Loucy (cell line): ENCODE measurements at regions not wholly inside any gene's neighbourhood (a gene's known extent, or its start where the extent isn't known, plus 50 kb on each side); places are given as distances from the start of the nearest gene placed in this dataset.

Experiments
- H2AFZ ChIP-seq: fragments of 200-600 bp; sonication (generic); 2 replicates; pipeline ENCODE4 v1.6.0; 2016; ENCODE audit warnings: antibody characterized with exemption, mild to moderate bottlenecking, low read length, moderate library complexity
- H3F3A ChIP-seq: fragments of 200-600 bp; 2 replicates; pipeline ENCODE4 v1.6.0; 2016; ENCODE audit warnings: antibody characterized with exemption, low read depth, mild to moderate bottlenecking
- H3K27me3 ChIP-seq: fragments of 200-600 bp; sonication (generic); 2 replicates; pipeline ENCODE4 v1.6.1; 2014; ENCODE audit warnings: low read length, mild to moderate bottlenecking; ENCODE audit not compliant: insufficient read depth, poor library complexity, severe bottlenecking
- H3K36me3 ChIP-seq: fragments of 200-600 bp; sonication (generic); 2 replicates; pipeline ENCODE4 v1.6.1; 2016; ENCODE audit warnings: low read length; ENCODE audit not compliant: insufficient read depth
- H3K4me1 ChIP-seq: fragments of 200-600 bp; sonication (generic); 2 replicates; pipeline ENCODE4 v1.5.1; 2014; ENCODE audit warnings: low read length, mild to moderate bottlenecking; ENCODE audit not compliant: insufficient read depth, poor library complexity, severe bottlenecking
- H3K4me2 ChIP-seq: fragments of 200-600 bp; sonication (generic); 2 replicates; pipeline ENCODE4 v1.6.0; 2014; ENCODE audit warnings: antibody characterized with exemption, low read length, low read depth, mild to moderate bottlenecking; ENCODE audit not compliant: poor library complexity, severe bottlenecking
- H3K4me3 ChIP-seq: fragments of 200-600 bp; sonication (generic); 2 replicates; pipeline ENCODE4 v1.5.1; 2014; ENCODE audit warnings: low read length, mild to moderate bottlenecking, mixed read lengths; ENCODE audit not compliant: poor library complexity, severe bottlenecking
- H3K79me2 ChIP-seq: fragments of 200-600 bp; sonication (generic); 2 replicates; pipeline ENCODE4 v1.6.1; 2014; ENCODE audit warnings: low read length; ENCODE audit not compliant: insufficient read depth
- H3K9ac ChIP-seq: fragments of 200-600 bp; sonication (generic); 2 replicates; pipeline ENCODE4 v1.6.0; 2014; ENCODE audit warnings: mild to moderate bottlenecking, low read depth, low read length, moderate library complexity; ENCODE audit not compliant: poor library complexity, severe bottlenecking
- H3K9me2 ChIP-seq: fragments of 200-600 bp; sonication (generic); replicated peaks from 2 replicates; pipeline ENCODE4 v1.6.1; 2016; ENCODE audit warnings: low read depth, low read length, mixed read lengths
- H3K9me3 ChIP-seq: fragments of 200-600 bp; sonication (generic); 2 replicates; pipeline ENCODE4 v1.6.1; 2014; ENCODE audit warnings: mild to moderate bottlenecking, antibody characterized with exemption, low read length, low read depth; ENCODE audit not compliant: insufficient read depth
- H4K20me1 ChIP-seq: fragments of 200-600 bp; sonication (generic); 2 replicates; pipeline ENCODE4 v1.6.0; 2014; ENCODE audit warnings: antibody characterized with exemption, low read length, mild to moderate bottlenecking; ENCODE audit not compliant: insufficient read depth, poor library complexity, severe bottlenecking
- EZH2phosphoT487 ChIP-seq: fragments of 200-600 bp; IDR thresholded peaks from 2 replicates; pipeline ENCODE4 v1.6.1; 2018; ENCODE audit warnings: antibody characterized with exemption, mild to moderate bottlenecking, moderate library complexity, borderline replicate concordance
- TF ChIP-seq, protein P1 (sequence below): fragments of 200-600 bp; sonication (generic); conservative IDR thresholded peaks from 2 replicates; pipeline ENCODE4 v1.5.1; 2014; ENCODE audit warnings: mild to moderate bottlenecking, antibody characterized with exemption, low read length

DNA sequence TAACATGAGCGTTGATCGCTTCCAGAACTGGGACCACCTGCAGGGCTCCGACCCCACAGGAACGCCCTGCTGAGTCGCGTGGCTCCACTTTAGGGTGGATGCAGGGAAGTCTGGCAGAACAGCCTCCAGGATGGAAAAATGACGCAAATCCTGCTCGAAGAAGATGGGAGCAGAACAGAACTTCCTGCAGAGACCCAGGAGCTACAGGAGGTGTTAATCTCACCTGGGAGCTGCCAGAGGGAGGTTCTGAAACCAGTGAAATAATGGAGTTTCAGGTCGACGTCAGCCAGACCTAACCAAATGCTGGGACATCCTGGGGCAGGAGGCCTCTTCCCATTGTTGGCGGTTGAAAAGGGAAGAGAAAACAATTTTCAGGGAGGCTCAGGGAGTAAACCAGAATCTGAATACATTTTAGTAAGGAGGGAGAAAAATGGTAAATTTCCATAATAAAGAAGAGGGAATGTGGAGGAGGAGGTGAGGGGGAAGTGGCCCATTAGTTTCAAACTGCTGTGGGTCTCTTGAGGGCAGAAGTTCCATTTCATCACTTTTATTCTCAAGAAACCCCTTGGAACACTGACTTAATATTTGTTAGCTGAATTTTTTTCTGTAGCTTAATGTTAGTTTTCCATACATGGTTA, 558.4 kb upstream of the CDH4 start:
- TF ChIP-seq, protein P1, sequence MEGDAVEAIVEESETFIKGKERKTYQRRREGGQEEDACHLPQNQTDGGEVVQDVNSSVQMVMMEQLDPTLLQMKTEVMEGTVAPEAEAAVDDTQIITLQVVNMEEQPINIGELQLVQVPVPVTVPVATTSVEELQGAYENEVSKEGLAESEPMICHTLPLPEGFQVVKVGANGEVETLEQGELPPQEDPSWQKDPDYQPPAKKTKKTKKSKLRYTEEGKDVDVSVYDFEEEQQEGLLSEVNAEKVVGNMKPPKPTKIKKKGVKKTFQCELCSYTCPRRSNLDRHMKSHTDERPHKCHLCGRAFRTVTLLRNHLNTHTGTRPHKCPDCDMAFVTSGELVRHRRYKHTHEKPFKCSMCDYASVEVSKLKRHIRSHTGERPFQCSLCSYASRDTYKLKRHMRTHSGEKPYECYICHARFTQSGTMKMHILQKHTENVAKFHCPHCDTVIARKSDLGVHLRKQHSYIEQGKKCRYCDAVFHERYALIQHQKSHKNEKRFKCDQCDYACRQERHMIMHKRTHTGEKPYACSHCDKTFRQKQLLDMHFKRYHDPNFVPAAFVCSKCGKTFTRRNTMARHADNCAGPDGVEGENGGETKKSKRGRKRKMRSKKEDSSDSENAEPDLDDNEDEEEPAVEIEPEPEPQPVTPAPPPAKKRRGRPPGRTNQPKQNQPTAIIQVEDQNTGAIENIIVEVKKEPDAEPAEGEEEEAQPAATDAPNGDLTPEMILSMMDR = no peak
- TF ChIP-seq EZH2phosphoT487 = no peak

DNA sequence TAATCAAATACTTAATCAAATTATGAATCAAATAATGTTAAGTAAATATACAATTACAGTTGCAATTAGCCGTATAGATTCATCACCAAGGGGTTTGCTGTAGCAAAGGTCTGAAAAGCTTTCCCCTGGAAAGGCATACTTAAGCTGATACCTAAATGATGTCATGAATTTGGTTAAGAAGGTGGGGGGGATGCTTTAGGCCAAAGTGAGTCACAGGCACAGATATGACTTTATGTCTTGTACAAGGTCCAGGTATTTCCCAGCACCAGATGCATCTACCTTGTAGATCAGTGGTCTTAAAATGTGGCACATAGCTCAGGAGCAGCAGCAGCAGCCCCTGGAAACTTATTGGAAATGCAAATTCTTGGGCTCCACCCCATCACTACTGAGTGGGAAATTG, 557.3 kb upstream of the CDH4 start:
- H3K79me2 ChIP-seq = no peaks in the 10 kb centered on the region
- H3K27me3 ChIP-seq = no peaks in the 10 kb centered on the region
- TF ChIP-seq EZH2phosphoT487 = no peak
- TF ChIP-seq, protein P1 = no peak
- H4K20me1 ChIP-seq = no peaks in the 10 kb centered on the region
- no peak overlapping the region for H3K9ac ChIP-seq
- H2AFZ ChIP-seq = no peak overlapping the region
- no peaks in the 10 kb centered on the region for H3K9me2 ChIP-seq
- H3K36me3 ChIP-seq = no peaks in the 10 kb centered on the region
- no peaks in the 10 kb centered on the region for H3K4me1 ChIP-seq
- H3K4me2 ChIP-seq = no peak overlapping the region
- no peak overlapping the region for H3K4me3 ChIP-seq
- no peaks in the 10 kb centered on the region for H3F3A ChIP-seq
- H3K9me3 ChIP-seq = no peaks in the 10 kb centered on the region

More for the DNA sequence above, 558.4 kb upstream of the CDH4 start:
- H3K9me3 ChIP-seq = no peaks in the 10 kb centered on the region
- no peak overlapping the region for H2AFZ ChIP-seq
- no peak overlapping the region for H3K4me2 ChIP-seq
- H3K9ac ChIP-seq = no peak overlapping the region
- no peak overlapping the region for H3K4me3 ChIP-seq
- H3K9me2 ChIP-seq = no peaks in the 10 kb centered on the region
- no peaks in the 10 kb centered on the region for H3K79me2 ChIP-seq
- no peaks in the 10 kb centered on the region for H4K20me1 ChIP-seq
- no peaks in the 10 kb centered on the region for H3F3A ChIP-seq
- no peaks in the 10 kb centered on the region for H3K36me3 ChIP-seq
- H3K4me1 ChIP-seq = no peaks in the 10 kb centered on the region
- H3K27me3 ChIP-seq = no peaks in the 10 kb centered on the region

DNA sequence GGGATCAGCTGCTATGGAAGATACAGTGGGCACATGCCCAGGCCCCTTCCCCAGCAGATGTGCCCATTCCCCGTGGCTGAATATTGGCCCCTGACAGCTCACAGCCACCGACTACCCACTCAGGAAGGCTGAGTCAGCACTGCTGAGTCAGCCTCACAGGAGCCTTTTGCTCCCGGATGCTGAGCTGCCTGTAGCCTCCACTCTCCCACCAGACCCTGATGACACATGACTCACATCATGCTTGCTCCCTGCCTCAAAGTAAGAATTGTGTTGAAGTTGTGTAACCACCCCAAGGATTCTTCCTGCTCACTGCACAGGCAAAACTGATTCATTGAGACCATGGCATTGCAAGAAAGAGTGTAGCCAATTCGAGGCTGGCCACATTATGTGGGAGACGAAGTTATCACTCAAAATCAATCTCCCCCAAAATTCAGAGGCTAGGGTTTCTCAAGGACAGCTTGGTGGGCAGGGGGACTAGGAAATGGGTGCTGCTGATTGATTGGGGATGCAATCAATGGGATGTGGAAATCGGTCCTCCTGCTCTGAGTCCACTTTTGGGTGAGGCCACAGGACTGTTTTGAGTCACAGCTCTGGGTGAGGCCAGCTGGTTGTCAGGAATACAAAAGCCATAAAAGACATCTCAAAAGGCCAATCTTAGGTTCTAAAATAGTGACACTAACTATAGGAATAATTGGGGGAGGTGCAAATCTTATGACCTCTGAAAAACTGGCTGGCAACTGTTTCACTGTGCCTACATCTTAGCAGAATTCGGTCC, 556.6 kb upstream of the CDH4 start:
- Histone ChIP-seq H3K9ac (no peak overlapping the region), H3K4me1 (no peaks in the 10 kb centered on the region), H3K4me3 (no peak overlapping the region), H3K4me2 (no peak overlapping the region), H4K20me1 (no peaks in the 10 kb centered on the region), H3K9me3 (no peaks in the 10 kb centered on the region), H2AFZ (no peak overlapping the region), H3K9me2 (no peaks in the 10 kb centered on the region), H3K36me3 (no peaks in the 10 kb centered on the region), H3K79me2 (no peaks in the 10 kb centered on the region), H3K27me3 (no peaks in the 10 kb centered on the region), H3F3A (no peaks in the 10 kb centered on the region)
- no peak for TF ChIP-seq EZH2phosphoT487
- TF ChIP-seq, protein P1 = no peak
